Activated T-cell treated with anti-CD3 and anti-CD28 coated beads, Interleukin-2, amount 50 U/mL, for 72 hours (primary cell): ENCODE measurements at regions not wholly inside any gene's neighbourhood (a gene's known extent, or its start where the extent isn't known, plus 50 kb on each side); places are given as distances from the start of the nearest gene placed in this dataset.

Experiments used
- ATAC-seq, 2 donors: fragments of 150-1000 bp; cut with Tn5 transposase; replicated peaks in 1 of 2; 2 replicates each; pipeline ENCODE4 v1.10.0; 2021; ENCODE audit warnings: moderate library complexity in 2 of 2, mild to moderate bottlenecking in 1 of 2
- DNase-seq, 2 donors: peaks; one replicate each; pipeline ENCODE4 v3.0.0; 2021 to 2022; ENCODE audit warnings: mixed read lengths in 1 of 2
- H3K27ac Mint-ChIP-seq: one replicate; pipeline ENCODE4 v1.8.0; 2022; ENCODE audit warnings: mild to moderate bottlenecking, moderate library complexity, mixed read lengths
- H3K27me3 Mint-ChIP-seq: one replicate; pipeline ENCODE4 v1.8.0; 2022; ENCODE audit warnings: low read depth, mixed read lengths
- H3K36me3 Mint-ChIP-seq, 2 donors: one replicate each; pipeline ENCODE4 v1.8.0; 2022; ENCODE audit warnings: mixed read lengths in 2 of 2, mild to moderate bottlenecking in 1 of 2; ENCODE audit not compliant: insufficient read depth in 2 of 2
- H3K4me1 Mint-ChIP-seq: one replicate; pipeline ENCODE4 v1.8.0; 2022; ENCODE audit warnings: low read depth, mixed read lengths
- H3K4me3 Mint-ChIP-seq, 2 donors: one replicate each; pipeline ENCODE4 v1.8.0; 2022; ENCODE audit warnings: mild to moderate bottlenecking in 2 of 2, mixed read lengths in 2 of 2, moderate library complexity in 2 of 2
- H3K9me3 Mint-ChIP-seq, 2 donors: one replicate each; pipeline ENCODE4 v1.8.0; 2022; ENCODE audit warnings: mixed read lengths in 2 of 2

- Mint-ChIP-seq H3K27ac (no peak overlapping the region), H3K36me3 (no peaks in the 10 kb centered on the region), H3K9me3 (peaks cover 0 to 3% of the 10 kb centered on the region in 2 donors), H3K4me1 (no peaks in the 10 kb centered on the region), H3K4me3 (no peak overlapping the region), H3K27me3 (no peaks in the 10 kb centered on the region)
- DNase-seq (no peak), ATAC-seq (no peak)
Measured at GRCh38 chr6:100988391-100988984, 107.4 kb upstream of the ASCC3 start.

- H3K4me1 Mint-ChIP-seq: no peaks in the 10 kb centered on the region
- H3K9me3 Mint-ChIP-seq: peaks cover 0 to 3% of the 10 kb centered on the region in 2 donors
- DNase-seq (no peak), ATAC-seq (no peak)
- H3K27me3 Mint-ChIP-seq: no peaks in the 10 kb centered on the region
- H3K4me3 Mint-ChIP-seq: no peak overlapping the region
- no peak overlapping the region for H3K27ac Mint-ChIP-seq
- no peaks in the 10 kb centered on the region for H3K36me3 Mint-ChIP-seq
Measured at GRCh38 chr6:100990070-100990469, 108.9 kb upstream of the ASCC3 start.

- DNase-seq (no peak), ATAC-seq (no peak)
- Mint-ChIP-seq H3K4me3 (no peak overlapping the region), H3K27ac (no peak overlapping the region), H3K9me3 (peaks cover 0 to 3% of the 10 kb centered on the region in 2 donors), H3K4me1 (no peaks in the 10 kb centered on the region), H3K27me3 (no peaks in the 10 kb centered on the region), H3K36me3 (no peaks in the 10 kb centered on the region)
Measured at GRCh38 chr6:100996409-100996808, 115.3 kb upstream of the ASCC3 start.

- Mint-ChIP-seq H3K27me3 (no peaks in the 10 kb centered on the region), H3K4me1 (no peaks in the 10 kb centered on the region), H3K4me3 (no peak overlapping the region), H3K9me3 (peaks cover 0 to 1% of the 10 kb centered on the region in 2 donors), H3K36me3 (no peaks in the 10 kb centered on the region), H3K27ac (no peak overlapping the region)
- ATAC-seq (no peak), DNase-seq (no peak)
Measured at GRCh38 chr6:100998111-100998510, 117.0 kb upstream of the ASCC3 start.

GRCh38 chr6:100999034-100999597 lies 118.0 kb upstream of the ASCC3 start:
- Mint-ChIP-seq H3K27ac (no peak overlapping the region), H3K27me3 (no peaks in the 10 kb centered on the region), H3K36me3 (no peaks in the 10 kb centered on the region), H3K4me3 (no peak overlapping the region), H3K4me1 (no peaks in the 10 kb centered on the region), H3K9me3 (peaks cover 0 to 2% of the 10 kb centered on the region in 2 donors)
- ATAC-seq: no peak
- DNase-seq: no peak

- ATAC-seq (no peak), DNase-seq (no peak)
- Mint-ChIP-seq H3K4me3 (no peak overlapping the region), H3K9me3 (peaks cover 0 to 2% of the 10 kb centered on the region in 2 donors), H3K4me1 (no peaks in the 10 kb centered on the region), H3K27me3 (no peaks in the 10 kb centered on the region), H3K27ac (no peak overlapping the region), H3K36me3 (no peaks in the 10 kb centered on the region)
Measured at GRCh38 chr6:101000341-101000740, 119.2 kb upstream of the ASCC3 start.

- ATAC-seq (no peak), DNase-seq (no peak)
- peaks cover 0 to 2% of the 10 kb centered on the region in 2 donors for H3K9me3 Mint-ChIP-seq
- no peaks in the 10 kb centered on the region for H3K27me3 Mint-ChIP-seq
- no peaks in the 10 kb centered on the region for H3K4me1 Mint-ChIP-seq
- no peak overlapping the region for H3K4me3 Mint-ChIP-seq
- no peaks in the 10 kb centered on the region for H3K36me3 Mint-ChIP-seq
- no peak overlapping the region for H3K27ac Mint-ChIP-seq
Measured at GRCh38 chr6:101001012-101001411, 119.9 kb upstream of the ASCC3 start.

GRCh38 chr6:101001607-101002006 lies 120.5 kb upstream of the ASCC3 start:
- H3K27ac Mint-ChIP-seq: no peak overlapping the region
- peaks cover 0 to 2% of the 10 kb centered on the region in 2 donors for H3K9me3 Mint-ChIP-seq
- DNase-seq (no peak), ATAC-seq (no peak)
- H3K27me3 Mint-ChIP-seq: no peaks in the 10 kb centered on the region
- no peaks in the 10 kb centered on the region for H3K36me3 Mint-ChIP-seq
- no peaks in the 10 kb centered on the region for H3K4me1 Mint-ChIP-seq
- H3K4me3 Mint-ChIP-seq: no peak overlapping the region

GRCh38 chr6:101003075-101003474 lies 121.9 kb upstream of the ASCC3 start:
- Mint-ChIP-seq H3K4me1 (no peaks in the 10 kb centered on the region), H3K9me3 (peaks cover 0 to 2% of the 10 kb centered on the region in 2 donors), H3K4me3 (no peak overlapping the region), H3K36me3 (no peaks in the 10 kb centered on the region), H3K27ac (no peak overlapping the region), H3K27me3 (no peaks in the 10 kb centered on the region)
- ATAC-seq (no peak), DNase-seq (no peak)

GRCh38 chr6:101011186-101011585 lies 130.1 kb upstream of the ASCC3 start:
- Mint-ChIP-seq H3K36me3 (no peaks in the 10 kb centered on the region), H3K27me3 (no peaks in the 10 kb centered on the region), H3K27ac (no peak overlapping the region), H3K4me1 (peaks cover 26% of the 10 kb centered on the region), H3K9me3 (no peaks in the 10 kb centered on the region), H3K4me3 (peak overlapping the region; percentile 6 to 18)
- DNase-seq (no peak), ATAC-seq (no peak)

GRCh38 chr6:101013612-101014195 lies 132.6 kb upstream of the ASCC3 start:
- Mint-ChIP-seq H3K9me3 (no peaks in the 10 kb centered on the region), H3K27ac (peak overlapping the region; percentile 63), H3K4me3 (no peak overlapping the region), H3K36me3 (no peaks in the 10 kb centered on the region), H3K4me1 (peaks cover 26% of the 10 kb centered on the region), H3K27me3 (no peaks in the 10 kb centered on the region)
- ATAC-seq: no peak
- DNase-seq: no peak

- H3K27ac Mint-ChIP-seq: no peak overlapping the region
- H3K36me3 Mint-ChIP-seq: no peaks in the 10 kb centered on the region
- DNase-seq (no peak), ATAC-seq (no peak)
- H3K4me3 Mint-ChIP-seq: no peak overlapping the region
- peaks cover 14% of the 10 kb centered on the region for H3K4me1 Mint-ChIP-seq
- H3K27me3 Mint-ChIP-seq: no peaks in the 10 kb centered on the region
- peaks cover 0 to 2% of the 10 kb centered on the region in 2 donors for H3K9me3 Mint-ChIP-seq
Measured at GRCh38 chr6:101015541-101015940, 134.4 kb upstream of the ASCC3 start.

- ATAC-seq (no peak), DNase-seq (no peak)
- Mint-ChIP-seq H3K4me1 (peaks cover 8% of the 10 kb centered on the region), H3K27ac (no peak overlapping the region), H3K27me3 (no peaks in the 10 kb centered on the region), H3K4me3 (no peak overlapping the region), H3K36me3 (no peaks in the 10 kb centered on the region), H3K9me3 (peaks cover 0 to 2% of the 10 kb centered on the region in 2 donors)
Measured at GRCh38 chr6:101016163-101016562, 135.0 kb upstream of the ASCC3 start.

GRCh38 chr6:101018157-101018556 lies 137.0 kb upstream of the ASCC3 start:
- no peak for DNase-seq
- Mint-ChIP-seq H3K4me3 (no peak overlapping the region), H3K27me3 (no peaks in the 10 kb centered on the region), H3K36me3 (no peaks in the 10 kb centered on the region), H3K27ac (no peak overlapping the region), H3K4me1 (peaks cover 7% of the 10 kb centered on the region), H3K9me3 (peaks cover 0 to 2% of the 10 kb centered on the region in 2 donors)
- ATAC-seq: no peak
